GM23338 (cell line): ENCODE measurements at regions not wholly inside any gene's neighbourhood (a gene's known extent, or its start where the extent isn't known, plus 50 kb on each side); places are given as distances from the start of the nearest gene placed in this dataset.

ENCODE experiments used
- ATAC-seq: fragments of 200-7000 bp; cut with Tn5 transposase; 3 replicates; pipeline ENCODE4 v1.9.1; 2020
- DNase-seq: peaks from one replicate; pipeline ENCODE4 v3.0.0-alpha.2; 2015; ENCODE audit warnings: low spot score
- H2AFZ ChIP-seq: fragments of 200-600 bp; sonication (generic); 2 replicates; pipeline ENCODE4 v1.8.0; 2016; ENCODE audit warnings: antibody characterized with exemption, mild to moderate bottlenecking, moderate library complexity
- H3F3A ChIP-seq: fragments of 200-600 bp; sonication (generic); replicated peaks from 2 replicates; pipeline ENCODE4 v1.8.0; 2017; ENCODE audit warnings: antibody characterized with exemption, mixed run types, low read depth
- H3K27ac ChIP-seq: fragments of 200-600 bp; sonication (generic); 2 replicates; pipeline ENCODE4 v1.6.1; 2016; ENCODE audit warnings: low read depth
- H3K27me3 ChIP-seq: fragments of 200-600 bp; sonication (generic); 2 replicates; pipeline ENCODE4 v1.8.0; 2016; ENCODE audit warnings: mild to moderate bottlenecking, mixed run types, moderate library complexity; ENCODE audit not compliant: insufficient read depth
- H3K36me3 ChIP-seq: fragments of 200-600 bp; sonication (generic); 2 replicates; pipeline ENCODE4 v1.8.0; 2016; ENCODE audit warnings: mild to moderate bottlenecking; ENCODE audit not compliant: insufficient read depth
- H3K4me1 ChIP-seq: fragments of 200-600 bp; sonication (generic); 2 replicates; pipeline ENCODE4 v1.8.0; 2016; ENCODE audit warnings: mild to moderate bottlenecking, moderate library complexity; ENCODE audit not compliant: insufficient read depth
- H3K4me2 ChIP-seq: fragments of 200-600 bp; sonication (generic); 2 replicates; pipeline ENCODE4 v1.7.1; 2017; ENCODE audit warnings: mixed run types
- H3K4me3 ChIP-seq: fragments of 200-600 bp; sonication (generic); 2 replicates; pipeline ENCODE4 v1.6.1; 2016; ENCODE audit warnings: mixed run types
- H3K79me2 ChIP-seq: fragments of 200-600 bp; sonication (generic); replicated peaks from 2 replicates; pipeline ENCODE4 v1.8.0; 2017; ENCODE audit warnings: mild to moderate bottlenecking; ENCODE audit not compliant: insufficient read depth
- H3K9me2 ChIP-seq: fragments of 200-600 bp; sonication (generic); 2 replicates; pipeline ENCODE4 v1.8.0; 2017; ENCODE audit not compliant: insufficient read depth
- H4K20me1 ChIP-seq: fragments of 200-600 bp; sonication (generic); replicated peaks from 2 replicates; pipeline ENCODE4 v1.8.0; 2017; ENCODE audit warnings: mild to moderate bottlenecking; ENCODE audit not compliant: insufficient read depth
- H3K27ac Mint-ChIP-seq: 2 replicates; pipeline ENCODE4 v1.8.0; 2020; ENCODE audit warnings: inconsistent platforms, mild to moderate bottlenecking, moderate library complexity, mixed read lengths
- H3K27me3 Mint-ChIP-seq: 3 replicates; pipeline ENCODE4 v1.8.0; 2022; ENCODE audit warnings: low read depth, mild to moderate bottlenecking, moderate library complexity, mixed read lengths, inconsistent platforms; ENCODE audit not compliant: insufficient read depth, poor library complexity
- H3K36me3 Mint-ChIP-seq: 3 replicates; pipeline ENCODE4 v1.8.0; 2021; ENCODE audit warnings: low read depth, mild to moderate bottlenecking, inconsistent platforms, moderate library complexity, mixed read lengths
- H3K4me1 Mint-ChIP-seq: 3 replicates; pipeline ENCODE4 v1.8.0; 2020; ENCODE audit warnings: mild to moderate bottlenecking, inconsistent platforms, mixed read lengths
- H3K4me3 Mint-ChIP-seq: 3 replicates; pipeline ENCODE4 v1.8.0; 2021; ENCODE audit warnings: moderate library complexity, mild to moderate bottlenecking, inconsistent platforms, mixed read lengths
- H3K9me3 Mint-ChIP-seq: 3 replicates; pipeline ENCODE4 v1.8.0; 2020; ENCODE audit warnings: moderate library complexity, mild to moderate bottlenecking, inconsistent platforms, mixed read lengths
- CREB1 ChIP-seq: fragments of 250-450 bp; sonication (Bioruptor Pico); IDR thresholded peaks from 2 replicates; pipeline ENCODE4 v1.5.0; 2020; ENCODE audit warnings: low read depth, mild to moderate bottlenecking, moderate library complexity
- EZH2 ChIP-seq: fragments of 200-600 bp; sonication (generic); IDR thresholded peaks from one replicate; pipeline ENCODE4 v1.8.0; 2017; ENCODE audit warnings: antibody characterized with exemption, mild to moderate bottlenecking, low read depth; ENCODE audit not compliant: unreplicated experiment
- EZH2phosphoT487 ChIP-seq: fragments of 200-600 bp; sonication (generic); IDR thresholded peaks from one replicate; pipeline ENCODE4 v1.8.1; 2018; ENCODE audit warnings: antibody characterized with exemption; ENCODE audit not compliant: unreplicated experiment
- JUNB ChIP-seq: IDR thresholded peaks from one replicate; pipeline ENCODE4 v1.6.1; 2016; ENCODE audit warnings: antibody characterized with exemption; ENCODE audit not compliant: unreplicated experiment
- NANOG ChIP-seq: IDR thresholded peaks from 2 replicates; pipeline ENCODE4 v1.6.1; 2016; ENCODE audit warnings: antibody characterized with exemption, borderline replicate concordance
- POLR2AphosphoS5 ChIP-seq: IDR thresholded peaks from 2 replicates; pipeline ENCODE4 v1.6.1; 2016; ENCODE audit warnings: antibody characterized with exemption, low read depth
- STAT1 ChIP-seq: IDR thresholded peaks from one replicate; pipeline ENCODE4 v1.6.1; 2016; ENCODE audit warnings: antibody characterized with exemption; ENCODE audit not compliant: unreplicated experiment
- ZNF114 ChIP-seq: fragments of 250-450 bp; sonication (Bioruptor Pico); IDR thresholded peaks from 2 replicates; pipeline ENCODE4 v1.5.0; 2020; ENCODE audit warnings: mild to moderate bottlenecking, moderate library complexity
- ZNF331 ChIP-seq: fragments of 250-450 bp; sonication (Bioruptor Pico); IDR thresholded peaks from 2 replicates; pipeline ENCODE4 v1.5.0; 2020; ENCODE audit warnings: low read depth, mild to moderate bottlenecking, moderate library complexity
- TF ChIP-seq, protein P1 (sequence below): IDR thresholded peaks from 2 replicates; pipeline ENCODE4 v1.6.1; 2016; ENCODE audit warnings: antibody characterized with exemption
- TF ChIP-seq, protein P2 (sequence below): IDR thresholded peaks from one replicate; pipeline ENCODE4 v1.6.1; 2018; ENCODE audit warnings: antibody characterized with exemption; ENCODE audit not compliant: unreplicated experiment
- TF ChIP-seq, protein P3 (sequence below): fragments of 250-450 bp; sonication (Bioruptor Pico); IDR thresholded peaks from 2 replicates; pipeline ENCODE4 v1.5.0; 2020; ENCODE audit warnings: mild to moderate bottlenecking, moderate library complexity
- TF ChIP-seq, protein P4 (sequence below), 2 experiments: fragments of 200-600 bp in 1 of 2; sonication (generic) in 1 of 2; conservative IDR thresholded peaks; 2 replicates each; pipeline versions ENCODE4 v1.5.1 to v1.6.1; 2016 to 2017; ENCODE audit warnings: antibody characterized with exemption in 2 of 2, low read depth in 2 of 2, mild to moderate bottlenecking in 2 of 2, moderate library complexity in 1 of 2

DNA sequence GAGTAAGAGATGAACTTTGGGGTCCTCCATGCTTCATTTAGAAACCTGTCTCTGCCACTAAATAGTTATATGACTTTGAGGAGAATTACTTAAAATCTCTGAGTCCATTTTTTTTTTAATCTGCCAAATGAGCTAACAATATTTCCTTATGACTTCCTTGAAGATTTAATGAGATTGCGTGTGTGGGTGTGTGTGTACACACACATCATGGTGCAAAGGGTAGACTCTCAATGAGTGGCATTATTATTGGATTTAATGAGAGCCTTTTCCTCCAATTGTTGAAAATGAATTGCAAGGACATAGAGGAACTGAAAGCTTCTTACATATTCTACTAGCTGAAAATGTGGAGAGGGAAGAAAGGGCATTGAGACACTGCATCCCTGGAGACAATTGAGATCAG is 573.5 kb upstream of the LUZP2 start:
- H3K9me2 ChIP-seq = no peaks in the 10 kb centered on the region
- no peak overlapping the region for H3K4me3 ChIP-seq
- DNase-seq (no peak), ATAC-seq (no peak)
- H3K27me3 ChIP-seq = no peaks in the 10 kb centered on the region
- H3K4me1 Mint-ChIP-seq = no peaks in the 10 kb centered on the region
- H3K4me2 ChIP-seq = no peak overlapping the region
- no peaks in the 10 kb centered on the region for H3K79me2 ChIP-seq
- H3K4me3 Mint-ChIP-seq = no peak overlapping the region
- no peaks in the 10 kb centered on the region for H3F3A ChIP-seq
- H3K9me3 Mint-ChIP-seq = no peaks in the 10 kb centered on the region
- H3K27ac Mint-ChIP-seq = no peak overlapping the region
- no peaks in the 10 kb centered on the region for H4K20me1 ChIP-seq
- TF ChIP-seq EZH2phosphoT487 = no peak
- TF ChIP-seq, protein P1, sequence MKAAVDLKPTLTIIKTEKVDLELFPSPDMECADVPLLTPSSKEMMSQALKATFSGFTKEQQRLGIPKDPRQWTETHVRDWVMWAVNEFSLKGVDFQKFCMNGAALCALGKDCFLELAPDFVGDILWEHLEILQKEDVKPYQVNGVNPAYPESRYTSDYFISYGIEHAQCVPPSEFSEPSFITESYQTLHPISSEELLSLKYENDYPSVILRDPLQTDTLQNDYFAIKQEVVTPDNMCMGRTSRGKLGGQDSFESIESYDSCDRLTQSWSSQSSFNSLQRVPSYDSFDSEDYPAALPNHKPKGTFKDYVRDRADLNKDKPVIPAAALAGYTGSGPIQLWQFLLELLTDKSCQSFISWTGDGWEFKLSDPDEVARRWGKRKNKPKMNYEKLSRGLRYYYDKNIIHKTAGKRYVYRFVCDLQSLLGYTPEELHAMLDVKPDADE = no peak
- TF ChIP-seq POLR2AphosphoS5 = no peak
- TF ChIP-seq, protein P2, sequence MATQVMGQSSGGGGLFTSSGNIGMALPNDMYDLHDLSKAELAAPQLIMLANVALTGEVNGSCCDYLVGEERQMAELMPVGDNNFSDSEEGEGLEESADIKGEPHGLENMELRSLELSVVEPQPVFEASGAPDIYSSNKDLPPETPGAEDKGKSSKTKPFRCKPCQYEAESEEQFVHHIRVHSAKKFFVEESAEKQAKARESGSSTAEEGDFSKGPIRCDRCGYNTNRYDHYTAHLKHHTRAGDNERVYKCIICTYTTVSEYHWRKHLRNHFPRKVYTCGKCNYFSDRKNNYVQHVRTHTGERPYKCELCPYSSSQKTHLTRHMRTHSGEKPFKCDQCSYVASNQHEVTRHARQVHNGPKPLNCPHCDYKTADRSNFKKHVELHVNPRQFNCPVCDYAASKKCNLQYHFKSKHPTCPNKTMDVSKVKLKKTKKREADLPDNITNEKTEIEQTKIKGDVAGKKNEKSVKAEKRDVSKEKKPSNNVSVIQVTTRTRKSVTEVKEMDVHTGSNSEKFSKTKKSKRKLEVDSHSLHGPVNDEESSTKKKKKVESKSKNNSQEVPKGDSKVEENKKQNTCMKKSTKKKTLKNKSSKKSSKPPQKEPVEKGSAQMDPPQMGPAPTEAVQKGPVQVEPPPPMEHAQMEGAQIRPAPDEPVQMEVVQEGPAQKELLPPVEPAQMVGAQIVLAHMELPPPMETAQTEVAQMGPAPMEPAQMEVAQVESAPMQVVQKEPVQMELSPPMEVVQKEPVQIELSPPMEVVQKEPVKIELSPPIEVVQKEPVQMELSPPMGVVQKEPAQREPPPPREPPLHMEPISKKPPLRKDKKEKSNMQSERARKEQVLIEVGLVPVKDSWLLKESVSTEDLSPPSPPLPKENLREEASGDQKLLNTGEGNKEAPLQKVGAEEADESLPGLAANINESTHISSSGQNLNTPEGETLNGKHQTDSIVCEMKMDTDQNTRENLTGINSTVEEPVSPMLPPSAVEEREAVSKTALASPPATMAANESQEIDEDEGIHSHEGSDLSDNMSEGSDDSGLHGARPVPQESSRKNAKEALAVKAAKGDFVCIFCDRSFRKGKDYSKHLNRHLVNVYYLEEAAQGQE = no peak
- no peak for TF ChIP-seq EZH2
- TF ChIP-seq STAT1 = no peak
- TF ChIP-seq, protein P3, sequence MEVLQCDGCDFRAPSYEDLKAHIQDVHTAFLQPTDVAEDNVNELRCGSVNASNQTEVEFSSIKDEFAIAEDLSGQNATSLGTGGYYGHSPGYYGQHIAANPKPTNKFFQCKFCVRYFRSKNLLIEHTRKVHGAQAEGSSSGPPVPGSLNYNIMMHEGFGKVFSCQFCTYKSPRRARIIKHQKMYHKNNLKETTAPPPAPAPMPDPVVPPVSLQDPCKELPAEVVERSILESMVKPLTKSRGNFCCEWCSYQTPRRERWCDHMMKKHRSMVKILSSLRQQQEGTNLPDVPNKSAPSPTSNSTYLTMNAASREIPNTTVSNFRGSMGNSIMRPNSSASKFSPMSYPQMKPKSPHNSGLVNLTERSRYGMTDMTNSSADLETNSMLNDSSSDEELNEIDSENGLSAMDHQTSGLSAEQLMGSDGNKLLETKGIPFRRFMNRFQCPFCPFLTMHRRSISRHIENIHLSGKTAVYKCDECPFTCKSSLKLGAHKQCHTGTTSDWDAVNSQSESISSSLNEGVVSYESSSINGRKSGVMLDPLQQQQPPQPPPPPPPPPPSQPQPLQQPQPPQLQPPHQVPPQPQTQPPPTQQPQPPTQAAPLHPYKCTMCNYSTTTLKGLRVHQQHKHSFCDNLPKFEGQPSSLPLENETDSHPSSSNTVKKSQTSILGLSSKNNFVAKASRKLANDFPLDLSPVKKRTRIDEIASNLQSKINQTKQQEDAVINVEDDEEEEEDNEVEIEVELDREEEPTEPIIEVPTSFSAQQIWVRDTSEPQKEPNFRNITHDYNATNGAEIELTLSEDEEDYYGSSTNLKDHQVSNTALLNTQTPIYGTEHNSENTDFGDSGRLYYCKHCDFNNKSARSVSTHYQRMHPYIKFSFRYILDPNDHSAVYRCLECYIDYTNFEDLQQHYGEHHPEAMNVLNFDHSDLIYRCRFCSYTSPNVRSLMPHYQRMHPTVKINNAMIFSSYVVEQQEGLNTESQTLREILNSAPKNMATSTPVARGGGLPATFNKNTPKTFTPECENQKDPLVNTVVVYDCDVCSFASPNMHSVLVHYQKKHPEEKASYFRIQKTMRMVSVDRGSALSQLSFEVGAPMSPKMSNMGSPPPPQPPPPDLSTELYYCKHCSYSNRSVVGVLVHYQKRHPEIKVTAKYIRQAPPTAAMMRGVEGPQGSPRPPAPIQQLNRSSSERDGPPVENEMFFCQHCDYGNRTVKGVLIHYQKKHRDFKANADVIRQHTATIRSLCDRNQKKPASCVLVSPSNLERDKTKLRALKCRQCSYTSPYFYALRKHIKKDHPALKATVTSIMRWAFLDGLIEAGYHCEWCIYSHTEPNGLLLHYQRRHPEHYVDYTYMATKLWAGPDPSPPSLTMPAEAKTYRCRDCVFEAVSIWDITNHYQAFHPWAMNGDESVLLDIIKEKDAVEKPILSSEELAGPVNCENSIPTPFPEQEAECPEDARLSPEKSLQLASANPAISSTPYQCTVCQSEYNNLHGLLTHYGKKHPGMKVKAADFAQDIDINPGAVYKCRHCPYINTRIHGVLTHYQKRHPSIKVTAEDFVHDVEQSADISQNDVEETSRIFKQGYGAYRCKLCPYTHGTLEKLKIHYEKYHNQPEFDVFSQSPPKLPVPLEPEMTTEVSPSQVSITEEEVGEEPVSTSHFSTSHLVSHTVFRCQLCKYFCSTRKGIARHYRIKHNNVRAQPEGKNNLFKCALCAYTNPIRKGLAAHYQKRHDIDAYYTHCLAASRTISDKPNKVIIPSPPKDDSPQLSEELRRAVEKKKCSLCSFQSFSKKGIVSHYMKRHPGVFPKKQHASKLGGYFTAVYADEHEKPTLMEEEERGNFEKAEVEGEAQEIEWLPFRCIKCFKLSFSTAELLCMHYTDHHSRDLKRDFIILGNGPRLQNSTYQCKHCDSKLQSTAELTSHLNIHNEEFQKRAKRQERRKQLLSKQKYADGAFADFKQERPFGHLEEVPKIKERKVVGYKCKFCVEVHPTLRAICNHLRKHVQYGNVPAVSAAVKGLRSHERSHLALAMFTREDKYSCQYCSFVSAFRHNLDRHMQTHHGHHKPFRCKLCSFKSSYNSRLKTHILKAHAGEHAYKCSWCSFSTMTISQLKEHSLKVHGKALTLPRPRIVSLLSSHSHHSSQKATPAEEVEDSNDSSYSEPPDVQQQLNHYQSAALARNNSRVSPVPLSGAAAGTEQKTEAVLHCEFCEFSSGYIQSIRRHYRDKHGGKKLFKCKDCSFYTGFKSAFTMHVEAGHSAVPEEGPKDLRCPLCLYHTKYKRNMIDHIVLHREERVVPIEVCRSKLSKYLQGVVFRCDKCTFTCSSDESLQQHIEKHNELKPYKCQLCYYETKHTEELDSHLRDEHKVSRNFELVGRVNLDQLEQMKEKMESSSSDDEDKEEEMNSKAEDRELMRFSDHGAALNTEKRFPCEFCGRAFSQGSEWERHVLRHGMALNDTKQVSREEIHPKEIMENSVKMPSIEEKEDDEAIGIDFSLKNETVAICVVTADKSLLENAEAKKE = no peak
- no peak for TF ChIP-seq JUNB
- TF ChIP-seq NANOG = no peak
- TF ChIP-seq CREB1 (CRISPR knock-in tag) = no peak
- no peak for TF ChIP-seq ZNF114 (CRISPR knock-in tag)
- TF ChIP-seq ZNF331 (CRISPR knock-in tag) = no peak
- TF ChIP-seq, protein P4, sequence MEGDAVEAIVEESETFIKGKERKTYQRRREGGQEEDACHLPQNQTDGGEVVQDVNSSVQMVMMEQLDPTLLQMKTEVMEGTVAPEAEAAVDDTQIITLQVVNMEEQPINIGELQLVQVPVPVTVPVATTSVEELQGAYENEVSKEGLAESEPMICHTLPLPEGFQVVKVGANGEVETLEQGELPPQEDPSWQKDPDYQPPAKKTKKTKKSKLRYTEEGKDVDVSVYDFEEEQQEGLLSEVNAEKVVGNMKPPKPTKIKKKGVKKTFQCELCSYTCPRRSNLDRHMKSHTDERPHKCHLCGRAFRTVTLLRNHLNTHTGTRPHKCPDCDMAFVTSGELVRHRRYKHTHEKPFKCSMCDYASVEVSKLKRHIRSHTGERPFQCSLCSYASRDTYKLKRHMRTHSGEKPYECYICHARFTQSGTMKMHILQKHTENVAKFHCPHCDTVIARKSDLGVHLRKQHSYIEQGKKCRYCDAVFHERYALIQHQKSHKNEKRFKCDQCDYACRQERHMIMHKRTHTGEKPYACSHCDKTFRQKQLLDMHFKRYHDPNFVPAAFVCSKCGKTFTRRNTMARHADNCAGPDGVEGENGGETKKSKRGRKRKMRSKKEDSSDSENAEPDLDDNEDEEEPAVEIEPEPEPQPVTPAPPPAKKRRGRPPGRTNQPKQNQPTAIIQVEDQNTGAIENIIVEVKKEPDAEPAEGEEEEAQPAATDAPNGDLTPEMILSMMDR (conservative IDR thresholded peaks at IDR 0.05; ENCODE audit: low read depth in 2 of 2) = no peak
- H3K4me1 ChIP-seq = peaks cover 8% of the 10 kb centered on the region; the same call in 1 of the 2 replicates
- no peaks in the 10 kb centered on the region for H3K27me3 Mint-ChIP-seq
- H3K27ac ChIP-seq = no peak overlapping the region
- H3K36me3 ChIP-seq = no peaks in the 10 kb centered on the region
- no peaks in the 10 kb centered on the region for H3K36me3 Mint-ChIP-seq
- no peak overlapping the region for H2AFZ ChIP-seq
